K562 (cell line): ENCODE measurements at regions not wholly inside any gene's neighbourhood (a gene's known extent, or its start where the extent isn't known, plus 50 kb on each side); places are given as distances from the start of the nearest gene placed in this dataset.

Source experiments
- ARHGAP35 ChIP-seq: fragments of 450-650 bp; IDR thresholded peaks from 2 replicates; pipeline ENCODE4 v1.6.1; 2018; ENCODE audit not compliant: partially characterized antibody
- BRF1 ChIP-seq: IDR thresholded peaks from 3 replicates; pipeline ENCODE4 v1.6.1; 2011; ENCODE audit warnings: borderline replicate concordance, mild to moderate bottlenecking; ENCODE audit not compliant: insufficient read length; ENCODE audit errors: extremely low read depth
- CHCHD3 ChIP-seq: fragments of 250-450 bp; sonication (Bioruptor Pico); IDR thresholded peaks from 2 replicates; pipeline ENCODE4 v2.1.2; 2022; ENCODE audit warnings: mild to moderate bottlenecking
- EGR1 ChIP-seq: fragments of 450-650 bp; conservative IDR thresholded peaks from 2 replicates; pipeline ENCODE4 v1.6.1; 2017; ENCODE audit warnings: mild to moderate bottlenecking
- HDGF ChIP-seq: fragments of 450-650 bp; IDR thresholded peaks from 2 replicates; pipeline ENCODE4 v1.6.1; 2016
- KLF16 ChIP-seq: IDR thresholded peaks from 2 replicates; pipeline ENCODE4 v1.6.1; 2016; ENCODE audit warnings: antibody characterized with exemption
- MAFF ChIP-seq: IDR thresholded peaks from 2 replicates; pipeline ENCODE4 v1.6.1; 2012; ENCODE audit warnings: low read length, improper control_type of control experiment
- MCM2 ChIP-seq: fragments of 450-650 bp; IDR thresholded peaks from 2 replicates; pipeline ENCODE4 v1.6.1; 2017; ENCODE audit warnings: low read depth, mild to moderate bottlenecking
- MTA1 ChIP-seq: fragments of 450-650 bp; IDR thresholded peaks from 2 replicates; pipeline ENCODE4 v1.6.1; 2017; ENCODE audit warnings: borderline replicate concordance
- MTA2 ChIP-seq: fragments of 450-650 bp; IDR thresholded peaks from 2 replicates; pipeline ENCODE4 v1.6.1; 2016; ENCODE audit warnings: low read depth
- OTX1 ChIP-seq: fragments of 450-650 bp; formaldehyde crosslinking; IDR thresholded peaks from 2 replicates; pipeline ENCODE4 v1.4.0; 2022; ENCODE audit warnings: mild to moderate bottlenecking
- ZBTB8A ChIP-seq: fragments of 450-650 bp; IDR thresholded peaks from 2 replicates; pipeline ENCODE4 v1.6.1; 2018; ENCODE audit warnings: mild to moderate bottlenecking, moderate library complexity; ENCODE audit not compliant: partially characterized antibody
- ZNF23 ChIP-seq: fragments of 250-450 bp; sonication (Bioruptor Pico); IDR thresholded peaks from 2 replicates; pipeline ENCODE4 v1.4.0; 2020; ENCODE audit warnings: mild to moderate bottlenecking
- ZNF76 ChIP-seq: fragments of 250-450 bp; sonication (Bioruptor Pico); IDR thresholded peaks from 2 replicates; pipeline ENCODE4 v1.4.0; 2020; ENCODE audit warnings: mild to moderate bottlenecking, moderate library complexity, borderline replicate concordance
- TF ChIP-seq, protein P1 (sequence below): fragments of 250-450 bp; sonication (Bioruptor Pico); IDR thresholded peaks from 2 replicates; pipeline ENCODE4 v1.5.1; 2021; ENCODE audit warnings: mild to moderate bottlenecking
- TF ChIP-seq, protein P2 (sequence below): fragments of 450-650 bp; formaldehyde crosslinking; conservative IDR thresholded peaks from 2 replicates; pipeline ENCODE4 v1.4.0; 2022; ENCODE audit warnings: mild to moderate bottlenecking, missing genetic modification characterization
- TF ChIP-seq, protein P3 (sequence below): fragments of 450-650 bp; IDR thresholded peaks from 2 replicates; pipeline ENCODE4 v1.6.1; 2016; ENCODE audit warnings: low read depth
- TF ChIP-seq, protein P4 (sequence below): fragments of 450-650 bp; formaldehyde crosslinking; IDR thresholded peaks from 2 replicates; pipeline ENCODE4 v1.4.0; 2020; ENCODE audit warnings: mild to moderate bottlenecking

DNA sequence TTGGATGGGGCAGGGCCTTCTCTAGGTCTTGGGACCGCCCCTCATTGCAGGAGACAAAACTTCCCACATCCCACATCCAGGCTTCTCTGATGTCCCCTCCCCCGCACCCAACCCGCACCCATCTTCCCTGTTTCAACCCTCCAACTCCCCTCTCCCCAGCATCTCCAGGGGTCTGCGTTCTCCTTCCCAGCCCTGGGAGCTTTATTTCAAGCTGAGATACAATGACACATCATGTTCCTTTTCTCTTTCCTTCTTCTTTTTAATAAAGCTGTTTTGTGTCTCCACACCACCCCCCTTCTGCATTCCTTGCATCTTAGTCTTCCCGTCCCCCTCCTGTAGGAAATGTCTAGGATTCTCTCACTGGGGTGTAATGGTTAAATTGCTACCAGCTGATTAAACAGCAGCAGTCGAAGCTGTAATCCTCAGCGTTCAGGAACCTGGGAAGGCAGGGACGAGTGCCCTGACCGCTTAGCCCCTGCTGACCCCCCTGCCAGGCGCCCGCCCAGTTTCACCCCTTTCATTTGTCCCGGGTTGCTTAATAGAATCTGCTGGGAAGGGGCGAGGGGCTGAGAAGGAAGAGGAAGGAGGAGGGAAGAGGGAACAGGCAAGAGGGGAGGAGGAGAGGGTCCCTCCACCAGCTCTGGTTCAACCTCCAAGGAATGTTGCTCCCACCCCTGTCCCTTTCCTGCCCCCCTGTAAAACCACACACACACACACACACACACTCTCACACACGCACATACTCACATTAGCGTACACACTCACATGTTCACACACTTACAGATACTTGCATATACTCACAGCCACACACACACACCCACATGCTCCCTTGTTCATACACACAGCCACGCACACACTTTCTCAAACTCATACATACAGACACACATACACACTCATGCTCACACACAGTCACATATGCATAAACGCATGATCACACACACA, 104.5 kb upstream of the MED13L start (continued):
- TF ChIP-seq ARHGAP35 (no peak), OTX1 (CRISPR knock-in tag) (no peak), BRF1 (no peak), MTA1 (no peak), MCM2 (no peak), MTA2 (no peak), EGR1 (no peak), ZNF23 (CRISPR knock-in tag) (no peak), MAFF (no peak), KLF16 (no peak), ZNF76 (CRISPR knock-in tag) (no peak), ZBTB8A (no peak), HDGF (peak; percentile 89), CHCHD3 (CRISPR knock-in tag) (no peak)
- TF ChIP-seq, protein P1, sequence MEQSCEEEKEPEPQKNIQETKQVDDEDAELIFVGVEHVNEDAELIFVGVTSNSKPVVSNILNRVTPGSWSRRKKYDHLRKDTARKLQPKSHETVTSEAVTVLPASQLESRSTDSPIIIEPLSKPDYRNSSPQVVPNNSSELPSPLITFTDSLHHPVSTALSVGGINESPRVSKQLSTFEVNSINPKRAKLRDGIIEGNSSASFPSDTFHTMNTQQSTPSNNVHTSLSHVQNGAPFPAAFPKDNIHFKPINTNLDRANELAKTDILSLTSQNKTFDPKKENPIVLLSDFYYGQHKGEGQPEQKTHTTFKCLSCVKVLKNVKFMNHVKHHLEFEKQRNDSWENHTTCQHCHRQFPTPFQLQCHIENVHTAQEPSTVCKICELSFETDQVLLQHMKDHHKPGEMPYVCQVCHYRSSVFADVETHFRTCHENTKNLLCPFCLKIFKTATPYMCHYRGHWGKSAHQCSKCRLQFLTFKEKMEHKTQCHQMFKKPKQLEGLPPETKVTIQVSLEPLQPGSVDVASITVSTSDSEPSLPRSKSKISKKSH (CRISPR knock-in tag), result no peak
- TF ChIP-seq, protein P2, sequence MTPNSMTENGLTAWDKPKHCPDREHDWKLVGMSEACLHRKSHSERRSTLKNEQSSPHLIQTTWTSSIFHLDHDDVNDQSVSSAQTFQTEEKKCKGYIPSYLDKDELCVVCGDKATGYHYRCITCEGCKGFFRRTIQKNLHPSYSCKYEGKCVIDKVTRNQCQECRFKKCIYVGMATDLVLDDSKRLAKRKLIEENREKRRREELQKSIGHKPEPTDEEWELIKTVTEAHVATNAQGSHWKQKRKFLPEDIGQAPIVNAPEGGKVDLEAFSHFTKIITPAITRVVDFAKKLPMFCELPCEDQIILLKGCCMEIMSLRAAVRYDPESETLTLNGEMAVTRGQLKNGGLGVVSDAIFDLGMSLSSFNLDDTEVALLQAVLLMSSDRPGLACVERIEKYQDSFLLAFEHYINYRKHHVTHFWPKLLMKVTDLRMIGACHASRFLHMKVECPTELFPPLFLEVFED (CRISPR knock-in tag), result 0 out of 2 replicates have a peak, but pooled peaks have one; percentile 38
- TF ChIP-seq, protein P3, sequence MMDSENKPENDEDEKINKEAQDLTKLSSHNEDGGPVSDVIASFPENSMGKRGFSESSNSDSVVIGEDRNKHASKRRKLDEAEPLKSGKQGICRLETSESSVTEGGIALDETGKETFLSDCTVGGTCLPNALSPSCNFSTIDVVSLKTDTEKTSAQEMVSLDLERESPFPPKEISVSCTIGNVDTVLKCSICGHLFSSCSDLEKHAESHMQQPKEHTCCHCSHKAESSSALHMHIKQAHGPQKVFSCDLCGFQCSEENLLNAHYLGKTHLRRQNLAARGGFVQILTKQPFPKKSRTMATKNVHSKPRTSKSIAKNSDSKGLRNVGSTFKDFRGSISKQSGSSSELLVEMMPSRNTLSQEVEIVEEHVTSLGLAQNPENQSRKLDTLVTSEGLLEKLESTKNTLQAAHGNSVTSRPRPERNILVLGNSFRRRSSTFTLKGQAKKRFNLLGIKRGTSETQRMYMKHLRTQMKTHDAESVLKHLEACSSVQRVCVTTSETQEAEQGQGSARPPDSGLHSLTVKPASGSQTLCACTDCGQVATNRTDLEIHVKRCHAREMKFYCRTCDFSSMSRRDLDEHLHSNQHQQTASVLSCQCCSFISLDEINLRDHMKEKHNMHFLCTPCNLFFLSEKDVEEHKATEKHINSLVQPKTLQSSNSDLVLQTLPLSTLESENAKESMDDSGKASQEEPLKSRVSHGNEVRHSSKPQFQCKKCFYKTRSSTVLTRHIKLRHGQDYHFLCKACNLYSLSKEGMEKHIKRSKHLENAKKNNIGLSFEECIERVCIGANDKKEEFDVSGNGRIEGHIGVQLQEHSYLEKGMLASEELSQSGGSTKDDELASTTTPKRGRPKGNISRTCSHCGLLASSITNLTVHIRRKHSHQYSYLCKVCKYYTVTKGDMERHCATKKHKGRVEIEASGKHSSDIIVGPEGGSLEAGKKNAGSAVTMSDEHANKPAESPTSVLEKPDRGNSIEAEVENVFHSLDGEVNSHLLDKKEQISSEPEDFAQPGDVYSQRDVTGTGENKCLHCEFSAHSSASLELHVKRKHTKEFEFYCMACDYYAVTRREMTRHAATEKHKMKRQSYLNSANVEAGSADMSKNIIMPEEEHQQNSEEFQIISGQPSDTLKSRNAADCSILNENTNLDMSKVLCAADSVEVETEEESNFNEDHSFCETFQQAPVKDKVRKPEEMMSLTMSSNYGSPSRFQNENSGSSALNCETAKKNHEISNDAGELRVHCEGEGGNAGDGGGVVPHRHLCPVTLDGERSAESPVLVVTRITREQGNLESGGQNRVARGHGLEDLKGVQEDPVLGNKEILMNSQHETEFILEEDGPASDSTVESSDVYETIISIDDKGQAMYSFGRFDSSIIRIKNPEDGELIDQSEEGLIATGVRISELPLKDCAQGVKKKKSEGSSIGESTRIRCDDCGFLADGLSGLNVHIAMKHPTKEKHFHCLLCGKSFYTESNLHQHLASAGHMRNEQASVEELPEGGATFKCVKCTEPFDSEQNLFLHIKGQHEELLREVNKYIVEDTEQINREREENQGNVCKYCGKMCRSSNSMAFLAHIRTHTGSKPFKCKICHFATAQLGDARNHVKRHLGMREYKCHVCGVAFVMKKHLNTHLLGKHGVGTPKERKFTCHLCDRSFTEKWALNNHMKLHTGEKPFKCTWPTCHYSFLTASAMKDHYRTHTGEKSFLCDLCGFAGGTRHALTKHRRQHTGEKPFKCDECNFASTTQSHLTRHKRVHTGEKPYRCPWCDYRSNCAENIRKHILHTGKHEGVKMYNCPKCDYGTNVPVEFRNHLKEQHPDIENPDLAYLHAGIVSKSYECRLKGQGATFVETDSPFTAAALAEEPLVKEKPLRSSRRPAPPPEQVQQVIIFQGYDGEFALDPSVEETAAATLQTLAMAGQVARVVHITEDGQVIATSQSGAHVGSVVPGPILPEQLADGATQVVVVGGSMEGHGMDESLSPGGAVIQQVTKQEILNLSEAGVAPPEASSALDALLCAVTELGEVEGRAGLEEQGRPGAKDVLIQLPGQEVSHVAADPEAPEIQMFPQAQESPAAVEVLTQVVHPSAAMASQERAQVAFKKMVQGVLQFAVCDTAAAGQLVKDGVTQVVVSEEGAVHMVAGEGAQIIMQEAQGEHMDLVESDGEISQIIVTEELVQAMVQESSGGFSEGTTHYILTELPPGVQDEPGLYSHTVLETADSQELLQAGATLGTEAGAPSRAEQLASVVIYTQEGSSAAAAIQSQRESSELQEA, result no peak
- TF ChIP-seq, protein P4, sequence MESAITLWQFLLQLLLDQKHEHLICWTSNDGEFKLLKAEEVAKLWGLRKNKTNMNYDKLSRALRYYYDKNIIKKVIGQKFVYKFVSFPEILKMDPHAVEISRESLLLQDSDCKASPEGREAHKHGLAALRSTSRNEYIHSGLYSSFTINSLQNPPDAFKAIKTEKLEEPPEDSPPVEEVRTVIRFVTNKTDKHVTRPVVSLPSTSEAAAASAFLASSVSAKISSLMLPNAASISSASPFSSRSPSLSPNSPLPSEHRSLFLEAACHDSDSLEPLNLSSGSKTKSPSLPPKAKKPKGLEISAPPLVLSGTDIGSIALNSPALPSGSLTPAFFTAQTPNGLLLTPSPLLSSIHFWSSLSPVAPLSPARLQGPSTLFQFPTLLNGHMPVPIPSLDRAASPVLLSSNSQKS (CRISPR knock-in tag), result no peak
